A549 (cell line): ENCODE measurements at regions not wholly inside any gene's neighbourhood (a gene's known extent, or its start where the extent isn't known, plus 50 kb on each side); places are given as distances from the start of the nearest gene placed in this dataset.
"Not testable (repeated sequence)": the region's sequence is repeated elsewhere in the genome, so short reads cannot be mapped to it uniquely, and the experiment has no call there.

Experiments used
- ATAC-seq, 2 experiments: fragments of 200-7000 bp in 1 of 2; fragments of >200 bp in 1 of 2; cut with Nextera tagmentation in 1 of 2; cut with Tn5 transposase in 1 of 2; 3 replicates each; pipeline versions ENCODE4 v1.8.0 to v1.9.1; 2018 to 2020; ENCODE audit warnings: mild to moderate bottlenecking in 1 of 2, moderate library complexity in 1 of 2
- CTCF ChIA-PET: fragments of 300-600 bp; sonication (Branson Sonifier 250); formaldehyde crosslinking; extraction: SDS; loops from one replicate; lab custom pipeline; 2021; ENCODE audit warnings: antibody characterized with exemption, inconsistent platforms; lab: Yijun Ruan, JAX
- POLR2A ChIA-PET: fragments of 350-600 bp; formaldehyde crosslinking; extraction: SDS; loops from one replicate; lab custom pipeline; 2021; ENCODE audit warnings: antibody characterized with exemption, inconsistent platforms; lab: Yijun Ruan, JAX
- DNase-seq, 2 experiments: peaks; one replicate each; pipeline versions ENCODE4 v3.0.0 to v3.0.0-alpha.2; 2011 to 2016; ENCODE audit warnings: low read depth in 1 of 2, low spot score in 1 of 2
- FAIRE-seq: peaks from 2 replicates; lab custom pipeline; 2011; peaks lifted over from hg19 to GRCh38; lab: Jason Lieb, UNC
- H3K27ac ChIP-seq, 2 experiments: fragments of >200 bp; sonication (Bioruptor Twin); formaldehyde crosslinking; 3 replicates each; pipeline ENCODE4 v1.5.1; 2016 to 2017
- H3K4me1 ChIP-seq: fragments of >200 bp; sonication (Bioruptor Twin); formaldehyde crosslinking; 3 replicates; pipeline ENCODE4 v1.6.1; 2016
- H3K4me2 ChIP-seq: fragments of >200 bp; sonication (Bioruptor Twin); formaldehyde crosslinking; 3 replicates; pipeline ENCODE4 v1.6.1; 2016
- H3K4me3 ChIP-seq: fragments of >200 bp; sonication (Bioruptor Twin); formaldehyde crosslinking; 3 replicates; pipeline ENCODE4 v1.5.1; 2016
- H3K9me3 ChIP-seq: fragments of >200 bp; sonication (Bioruptor Twin); formaldehyde crosslinking; 3 replicates; pipeline ENCODE4 v1.6.1; 2016
- CBX8 ChIP-seq: fragments of 200-600 bp; sonication (generic); IDR thresholded peaks from 2 replicates; pipeline ENCODE4 v1.6.1; 2016
- CTCF ChIP-seq: fragments of >200 bp; sonication (Bioruptor Twin); formaldehyde crosslinking; IDR thresholded peaks from 3 replicates; pipeline ENCODE4 v1.5.1; 2016
- EHMT2 ChIP-seq: fragments of 200-600 bp; sonication (generic); IDR thresholded peaks from 2 replicates; pipeline ENCODE4 v1.6.1; 2016; ENCODE audit warnings: antibody characterized with exemption, low read depth, mild to moderate bottlenecking, moderate library complexity
- ESRRA ChIP-seq: fragments of 150-350 bp; IDR thresholded peaks from 2 replicates; pipeline ENCODE4 v1.6.1; 2014; ENCODE audit warnings: mild to moderate bottlenecking, low read length, borderline replicate concordance
- FOSB ChIP-seq: fragments of 250-450 bp; sonication (Bioruptor Pico); IDR thresholded peaks from 2 replicates; pipeline ENCODE4 v1.5.0; 2020; ENCODE audit warnings: mild to moderate bottlenecking, moderate library complexity
- HES2 ChIP-seq: fragments of >200 bp; sonication (Bioruptor Twin); formaldehyde crosslinking; IDR thresholded peaks from 2 replicates; pipeline ENCODE4 v1.6.1; 2016
- HEYL ChIP-seq: fragments of 250-450 bp; sonication (Bioruptor Pico); IDR thresholded peaks from 2 replicates; pipeline ENCODE4 v1.8.0; 2021; ENCODE audit warnings: mild to moderate bottlenecking, moderate library complexity
- HOXA7 ChIP-seq: fragments of 250-450 bp; sonication (Bioruptor Pico); IDR thresholded peaks from 2 replicates; pipeline ENCODE4 v1.5.0; 2020; ENCODE audit warnings: mild to moderate bottlenecking, moderate library complexity
- HOXB5 ChIP-seq: fragments of 250-450 bp; sonication (Bioruptor Pico); IDR thresholded peaks from 2 replicates; pipeline ENCODE4 v1.5.0; 2020; ENCODE audit warnings: mild to moderate bottlenecking, moderate library complexity
- KDM1A ChIP-seq: fragments of 200-600 bp; sonication (generic); IDR thresholded peaks from 2 replicates; pipeline ENCODE4 v1.6.1; 2016; ENCODE audit warnings: low read depth, mild to moderate bottlenecking
- KDM5A ChIP-seq: fragments of 200-600 bp; sonication (generic); IDR thresholded peaks from 2 replicates; pipeline ENCODE4 v1.6.1; 2016; ENCODE audit warnings: antibody characterized with exemption, mild to moderate bottlenecking
- MAFK ChIP-seq: fragments of 450-650 bp; IDR thresholded peaks from 2 replicates; pipeline ENCODE4 v1.6.1; 2014; ENCODE audit not compliant: partially characterized antibody
- MAZ ChIP-seq: fragments of 150-350 bp; IDR thresholded peaks from 2 replicates; pipeline ENCODE4 v1.6.1; 2014; ENCODE audit warnings: antibody characterized with exemption, low read depth, low read length, borderline replicate concordance
- RARB ChIP-seq: fragments of 250-450 bp; sonication (Bioruptor Pico); IDR thresholded peaks from 2 replicates; pipeline ENCODE4 v1.8.0; 2021; ENCODE audit warnings: mild to moderate bottlenecking, moderate library complexity
- RNF2 ChIP-seq: fragments of 200-600 bp; sonication (generic); IDR thresholded peaks from 2 replicates; pipeline ENCODE4 v1.6.1; 2016; ENCODE audit warnings: low read depth, mild to moderate bottlenecking, antibody characterized with exemption, moderate library complexity, borderline replicate concordance
- TFCP2L1 ChIP-seq: fragments of 250-450 bp; sonication (Bioruptor Pico); IDR thresholded peaks from 2 replicates; pipeline ENCODE4 v1.5.0; 2021; ENCODE audit warnings: mild to moderate bottlenecking
- TP53 ChIP-seq: fragments of 250-450 bp; sonication (Bioruptor Pico); IDR thresholded peaks from 2 replicates; pipeline ENCODE4 v1.5.0; 2021; ENCODE audit warnings: mild to moderate bottlenecking, moderate library complexity
- ZC3H11A ChIP-seq: fragments of 450-650 bp; IDR thresholded peaks from 2 replicates; pipeline ENCODE4 v1.6.1; 2014; ENCODE audit warnings: antibody characterized with exemption, mild to moderate bottlenecking
- ZFP36 ChIP-seq: fragments of 450-650 bp; IDR thresholded peaks from 2 replicates; pipeline ENCODE4 v1.6.1; 2014; ENCODE audit warnings: borderline replicate concordance; ENCODE audit not compliant: partially characterized antibody
- ZSCAN20 ChIP-seq: fragments of 250-450 bp; sonication (Bioruptor Pico); IDR thresholded peaks from 2 replicates; pipeline ENCODE4 v1.8.0; 2022; ENCODE audit warnings: mild to moderate bottlenecking, moderate library complexity
- WGBS: methylation state at CpG from one replicate; pipeline ENCODE4 v1.1.6; 2017; ENCODE audit errors: missing lambda C conversion rate; 5-methylcytosine and 5-hydroxymethylcytosine counted together
- TF ChIP-seq, protein P1 (sequence below): IDR thresholded peaks from 2 replicates; pipeline ENCODE4 v1.6.1; 2012
- TF ChIP-seq, protein P2 (sequence below): fragments of 450-650 bp; IDR thresholded peaks from 2 replicates; pipeline ENCODE4 v1.6.1; 2014; ENCODE audit warnings: antibody characterized with exemption

DNA sequence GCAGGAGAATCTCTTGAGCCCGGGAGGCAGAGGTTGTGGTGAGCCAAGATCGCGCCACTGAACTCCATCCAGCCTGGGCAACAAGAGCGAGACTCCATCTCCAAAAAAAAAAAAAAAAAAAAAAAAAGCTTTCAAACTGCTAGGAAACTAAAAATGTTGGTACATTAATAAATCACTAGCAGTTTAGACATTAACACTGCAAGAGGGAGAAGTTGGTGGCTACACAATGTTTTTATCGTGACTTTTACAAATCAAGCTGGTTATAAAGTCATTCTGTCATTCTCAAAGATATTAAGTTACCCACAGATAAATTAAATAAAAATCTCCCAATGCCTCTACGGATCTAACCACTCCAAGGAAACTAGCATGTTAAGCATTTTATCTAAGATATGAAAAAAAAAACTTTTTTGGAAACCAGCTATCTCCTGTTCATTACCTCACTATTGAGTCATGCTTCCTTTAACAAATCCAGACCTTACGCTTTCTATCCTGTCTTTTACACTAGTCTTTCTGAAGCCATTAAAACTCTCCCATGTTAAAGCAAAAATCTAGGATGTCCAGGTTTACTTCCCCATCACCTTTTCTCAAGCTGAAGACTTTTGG is 85.9 kb upstream of the SMURF2 start:
- Histone ChIP-seq H3K27ac (no peak overlapping the region), H3K9me3 (no peaks in the 10 kb centered on the region), H3K4me2 (no peak overlapping the region), H3K4me1 (0 out of 3 replicates have a peak, but pooled peaks cover 5% of the 10 kb centered on the region), H3K4me3 (no peak overlapping the region)
- POLR2A ChIA-PET = interaction anchor here (0.9 kb wide), 1 partner anchor 68 kb away, joined by 6 read pairs; no protein-coding TSS in a partner anchor
- DNase-seq = no peak
- ATAC-seq = no peak
- TF ChIP-seq ZFP36 (no peak), HES2 (no peak), RARB (CRISPR knock-in tag) (no peak), ZSCAN20 (CRISPR knock-in tag) (no peak), RNF2 (no peak), MAFK (no peak), ZC3H11A (no peak), CBX8 (no peak), HOXA7 (CRISPR knock-in tag) (no peak)
- TF ChIP-seq, protein P1, sequence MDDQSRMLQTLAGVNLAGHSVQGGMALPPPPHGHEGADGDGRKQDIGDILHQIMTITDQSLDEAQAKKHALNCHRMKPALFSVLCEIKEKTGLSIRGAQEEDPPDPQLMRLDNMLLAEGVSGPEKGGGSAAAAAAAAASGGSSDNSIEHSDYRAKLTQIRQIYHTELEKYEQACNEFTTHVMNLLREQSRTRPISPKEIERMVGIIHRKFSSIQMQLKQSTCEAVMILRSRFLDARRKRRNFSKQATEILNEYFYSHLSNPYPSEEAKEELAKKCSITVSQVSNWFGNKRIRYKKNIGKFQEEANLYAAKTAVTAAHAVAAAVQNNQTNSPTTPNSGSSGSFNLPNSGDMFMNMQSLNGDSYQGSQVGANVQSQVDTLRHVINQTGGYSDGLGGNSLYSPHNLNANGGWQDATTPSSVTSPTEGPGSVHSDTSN = no peak
- TF ChIP-seq, protein P2, sequence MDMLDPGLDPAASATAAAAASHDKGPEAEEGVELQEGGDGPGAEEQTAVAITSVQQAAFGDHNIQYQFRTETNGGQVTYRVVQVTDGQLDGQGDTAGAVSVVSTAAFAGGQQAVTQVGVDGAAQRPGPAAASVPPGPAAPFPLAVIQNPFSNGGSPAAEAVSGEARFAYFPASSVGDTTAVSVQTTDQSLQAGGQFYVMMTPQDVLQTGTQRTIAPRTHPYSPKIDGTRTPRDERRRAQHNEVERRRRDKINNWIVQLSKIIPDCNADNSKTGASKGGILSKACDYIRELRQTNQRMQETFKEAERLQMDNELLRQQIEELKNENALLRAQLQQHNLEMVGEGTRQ = no peak
- CTCF ChIA-PET = interaction anchor here (0.6 to 2.3 kb wide), 6 partner anchors 9 to 118 kb away, joined by 3 to 8 read pairs (median 6); no protein-coding TSS in a partner anchor
- 82% methylated on average over 7 of the region's 7 CpGs for WGBS
- FAIRE-seq = no peak

GRCh38 chr17:64742326-64742725 is 80.2 kb upstream of the SMURF2 start:
- H3K4me2 ChIP-seq = no peak overlapping the region
- peaks cover 6% of the 10 kb centered on the region; the same call in 2 of the 3 replicates for H3K4me1 ChIP-seq
- no peak for FAIRE-seq
- POLR2A ChIA-PET = no interaction called here
- TF ChIP-seq HEYL (CRISPR knock-in tag) (no peak), TFCP2L1 (CRISPR knock-in tag) (no peak), FOSB (CRISPR knock-in tag) (no peak), ZC3H11A (no peak), ESRRA (no peak), KDM5A (no peak), HOXB5 (no peak), KDM1A (no peak), CTCF (no peak), ZSCAN20 (CRISPR knock-in tag) (no peak), EHMT2 (no peak), MAZ (no peak), TP53 (no peak)
- H3K27ac ChIP-seq = no peak overlapping the region
- H3K9me3 ChIP-seq = no peaks in the 10 kb centered on the region
- no peak for DNase-seq
- no peak overlapping the region for H3K4me3 ChIP-seq
- 85% methylated on average over 7 of the region's 7 CpGs for WGBS
- no peak for ATAC-seq
- CTCF ChIA-PET = no interaction called here

DNA sequence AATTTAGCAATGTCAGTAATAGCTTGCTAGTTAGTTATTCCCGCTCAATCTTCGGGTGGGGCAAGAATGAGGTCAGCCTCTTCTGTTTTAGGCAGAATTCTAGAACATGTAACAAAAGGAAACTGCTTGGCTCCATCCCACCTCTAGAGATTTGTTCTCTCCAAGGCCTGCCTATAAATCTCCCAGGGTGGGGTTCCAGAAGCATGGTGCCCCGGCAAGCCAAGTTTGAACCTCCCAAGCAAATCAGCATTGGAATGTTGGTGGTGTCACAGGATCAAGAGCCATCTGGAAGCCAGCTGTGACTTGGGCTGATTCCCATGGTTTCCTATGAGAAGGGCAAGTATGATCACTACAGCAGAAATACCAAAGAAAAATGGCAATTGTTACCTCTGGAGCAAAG is 79.8 kb upstream of the SMURF2 start:
- H3K4me3 ChIP-seq, ATAC-seq, DNase-seq, H3K4me1 ChIP-seq, H3K27ac ChIP-seq, POLR2A ChIA-PET, H3K9me3 ChIP-seq, CTCF ChIA-PET, FAIRE-seq, H3K4me2 ChIP-seq: not testable (repeated sequence)
- WGBS = 89% methylated on average over 3 of the region's 3 CpGs
